Activated naive CD4-positive, alpha-beta T cell treated with anti-CD3 and anti-CD28 coated beads, Interleukin-2, amount 50 U/mL, for 16 hours (primary cell): ENCODE measurements at regions not wholly inside any gene's neighbourhood (a gene's known extent, or its start where the extent isn't known, plus 50 kb on each side); places are given as distances from the start of the nearest gene placed in this dataset.
"Not testable (repeated sequence)": the region's sequence is repeated elsewhere in the genome, so short reads cannot be mapped to it uniquely, and the experiment has no call there.

Experiments used
- DNase-seq: peaks from one replicate; pipeline ENCODE4 v3.0.0-alpha.2; 2020

DNA sequence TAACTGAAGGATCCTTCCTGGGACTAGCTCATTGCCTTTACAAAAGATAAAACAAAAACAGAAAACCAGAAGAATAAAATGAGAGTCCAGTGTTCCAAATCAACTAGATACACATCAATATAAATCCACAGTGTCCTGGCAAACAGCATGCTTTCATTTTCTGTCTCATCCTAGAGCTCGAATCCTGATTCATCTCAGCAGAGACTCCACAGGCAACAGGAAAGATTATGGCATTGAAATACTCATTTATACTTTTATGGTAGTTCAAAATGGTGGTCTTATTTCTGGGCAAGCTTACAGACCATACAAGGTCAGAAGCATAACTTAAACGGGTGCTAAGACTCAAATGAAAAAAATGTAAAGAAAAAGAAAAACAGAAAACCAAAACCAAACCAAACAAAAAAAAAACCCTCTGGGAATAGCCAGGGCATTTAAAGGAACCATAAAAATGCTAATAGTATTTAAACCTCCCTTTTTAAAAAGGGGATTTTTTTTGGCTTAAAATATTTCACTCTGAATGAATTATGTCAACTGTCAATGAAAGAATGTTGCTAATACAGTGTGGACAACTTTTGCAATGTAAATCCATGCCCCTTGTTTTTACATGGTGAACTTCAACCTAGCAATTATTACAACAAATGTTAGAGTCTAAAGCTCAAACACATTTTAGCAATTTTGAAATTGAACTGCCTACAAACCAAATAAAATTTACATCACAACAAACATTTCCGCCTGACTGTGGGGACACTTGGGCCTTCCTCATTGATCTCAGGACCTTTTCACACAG lies 57.9 kb downstream of the GPR101 start:
- no peak for DNase-seq

DNA sequence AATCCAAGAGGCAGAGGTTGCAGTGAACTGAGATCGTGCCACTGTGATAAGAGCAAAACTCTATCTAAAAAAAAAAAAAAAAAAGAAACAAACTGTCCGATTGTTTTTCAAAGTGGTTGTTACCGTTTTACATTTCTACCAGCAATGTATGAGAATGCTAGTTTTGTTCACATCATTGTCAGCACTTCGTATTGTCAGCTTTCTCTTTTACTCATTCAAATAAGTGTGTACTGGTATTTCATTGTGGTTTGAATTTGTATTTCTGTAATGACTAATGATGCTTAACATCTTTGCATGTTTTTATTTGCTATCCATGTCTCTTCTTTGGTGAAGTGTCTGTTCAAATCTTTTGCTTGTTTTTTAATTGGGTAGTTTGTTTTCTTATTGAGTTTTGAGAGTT lies 65.8 kb downstream of the GPR101 start:
- DNase-seq, result no peak

DNA sequence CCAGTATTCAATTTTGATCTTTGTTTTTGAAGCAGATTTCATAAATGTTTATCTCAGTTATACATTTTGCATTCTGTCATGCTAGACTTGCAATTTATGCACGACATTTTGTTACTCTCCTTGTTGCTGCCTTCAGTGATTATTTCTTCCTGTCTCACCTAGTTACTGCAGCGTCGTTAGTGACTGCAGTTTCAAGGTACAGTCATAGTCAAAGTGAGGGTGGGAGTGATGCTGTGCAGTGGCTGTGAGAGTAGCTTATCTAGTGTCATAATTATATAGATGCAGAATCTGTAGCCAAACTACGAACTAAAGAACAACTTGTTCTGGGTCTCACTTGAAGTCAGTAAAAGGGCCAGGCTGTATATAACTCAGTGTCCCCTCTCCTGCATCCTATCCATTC lies 69.8 kb downstream of the GPR101 start:
- DNase-seq, result no peak

DNA sequence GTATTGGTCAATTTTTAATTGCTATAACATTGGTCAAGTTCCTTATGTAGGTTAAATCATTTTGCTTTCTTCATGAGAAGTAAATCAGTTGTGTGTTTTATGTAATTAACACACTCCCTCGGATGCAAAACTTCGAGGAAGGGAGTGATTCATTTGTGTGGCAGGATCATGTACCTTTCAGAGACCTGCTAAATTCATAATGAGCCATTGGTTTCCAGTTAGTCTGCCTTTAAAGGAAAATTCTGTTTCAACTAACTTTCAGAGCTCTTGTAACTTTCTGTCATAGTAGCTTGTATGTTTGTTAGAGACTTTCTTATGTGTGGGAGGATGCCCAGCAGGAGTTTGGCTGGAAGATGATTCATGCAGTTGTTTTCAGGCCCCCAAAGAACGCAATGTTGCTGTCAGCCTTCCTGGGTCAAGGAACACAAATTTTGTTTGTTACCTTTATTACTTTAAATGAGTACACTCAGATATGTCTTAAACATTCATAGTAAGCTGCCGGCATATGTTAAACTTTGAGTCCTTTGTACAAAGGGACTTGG lies 72.1 kb downstream of the GPR101 start:
- no peak for DNase-seq

DNA sequence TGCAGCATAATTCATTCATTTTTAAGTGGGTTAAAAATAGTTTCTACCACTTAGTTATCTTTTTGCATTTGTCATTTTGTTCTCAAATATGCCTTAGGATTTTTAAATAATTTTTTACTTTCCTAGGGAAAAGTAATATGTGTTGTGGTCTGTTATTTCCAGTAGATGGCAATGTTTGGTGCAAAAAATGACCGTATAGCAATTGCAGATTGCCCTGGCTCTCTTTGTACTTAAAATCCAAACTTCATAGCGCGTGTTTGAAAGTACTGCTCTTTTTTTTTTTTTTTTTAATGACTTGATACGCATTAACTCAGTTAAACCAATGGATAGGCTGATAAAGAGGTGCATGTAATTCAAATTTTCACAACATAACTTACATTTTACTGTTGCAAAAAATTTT lies 74.4 kb upstream of the RBMX start:
- DNase-seq, result no peak

DNA sequence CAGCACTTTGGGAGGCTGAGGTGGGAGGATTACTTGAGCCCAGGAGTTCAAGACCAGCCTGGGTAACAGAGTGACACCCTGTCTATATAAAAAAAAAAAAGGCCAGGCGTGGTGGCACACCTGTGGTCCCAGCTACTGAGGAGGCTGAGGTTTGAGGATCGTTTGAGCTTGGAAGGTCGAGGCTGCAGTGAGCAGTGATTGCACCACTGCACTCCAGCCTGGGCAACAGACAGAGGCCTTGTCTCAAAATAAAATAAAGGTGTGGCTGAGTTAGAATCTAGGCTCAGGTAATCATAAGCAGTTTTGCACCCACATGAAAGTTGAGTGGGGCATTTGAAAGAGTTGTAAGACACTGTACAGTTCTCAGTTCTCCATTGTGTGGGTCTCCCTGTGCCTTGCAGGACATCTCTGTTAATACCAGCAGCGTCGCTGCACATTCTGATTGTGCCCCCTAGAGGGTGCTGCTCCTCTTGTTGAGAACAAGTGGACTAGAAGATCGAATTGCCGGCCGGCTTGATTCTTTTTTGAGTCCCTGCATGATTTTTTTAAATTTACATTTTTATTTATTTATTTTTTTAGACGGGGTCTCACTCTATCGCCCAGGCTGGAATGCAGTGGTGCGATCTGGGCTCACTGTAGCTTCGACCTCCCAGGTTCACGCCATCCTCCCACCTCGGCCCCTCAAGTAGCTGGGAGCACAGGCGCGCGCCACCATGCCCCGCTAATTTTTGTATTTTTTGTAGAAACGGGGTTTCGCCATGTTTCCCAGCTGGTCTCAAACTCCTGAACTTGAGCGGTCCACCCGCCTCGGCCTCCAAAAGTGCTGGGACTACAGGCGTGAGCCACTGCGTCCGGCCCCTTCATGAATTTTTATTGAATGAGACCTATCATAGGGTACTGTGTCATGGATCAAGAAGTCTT lies 73.6 kb upstream of the RBMX start:
- DNase-seq, result peak; percentile 54

DNA sequence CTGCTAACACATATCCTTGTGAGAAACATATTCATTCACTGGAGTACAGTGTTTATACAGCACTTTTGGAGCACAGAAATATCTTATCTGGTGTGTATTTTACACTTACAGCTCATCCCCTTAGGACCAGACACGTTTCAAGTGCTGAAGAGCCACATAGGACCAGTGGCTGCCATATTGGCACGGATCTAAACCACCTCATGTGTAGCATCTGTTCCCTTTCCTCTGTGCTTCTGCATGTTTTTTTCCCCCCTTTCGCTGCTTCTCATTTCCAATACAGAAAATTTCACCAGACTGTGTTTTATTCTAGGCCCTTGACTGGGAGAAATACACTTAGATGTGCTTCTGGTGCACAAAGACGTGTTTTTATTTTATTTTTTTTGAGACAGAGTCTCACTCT lies 69.7 kb upstream of the RBMX start:
- DNase-seq, result no peak

DNA sequence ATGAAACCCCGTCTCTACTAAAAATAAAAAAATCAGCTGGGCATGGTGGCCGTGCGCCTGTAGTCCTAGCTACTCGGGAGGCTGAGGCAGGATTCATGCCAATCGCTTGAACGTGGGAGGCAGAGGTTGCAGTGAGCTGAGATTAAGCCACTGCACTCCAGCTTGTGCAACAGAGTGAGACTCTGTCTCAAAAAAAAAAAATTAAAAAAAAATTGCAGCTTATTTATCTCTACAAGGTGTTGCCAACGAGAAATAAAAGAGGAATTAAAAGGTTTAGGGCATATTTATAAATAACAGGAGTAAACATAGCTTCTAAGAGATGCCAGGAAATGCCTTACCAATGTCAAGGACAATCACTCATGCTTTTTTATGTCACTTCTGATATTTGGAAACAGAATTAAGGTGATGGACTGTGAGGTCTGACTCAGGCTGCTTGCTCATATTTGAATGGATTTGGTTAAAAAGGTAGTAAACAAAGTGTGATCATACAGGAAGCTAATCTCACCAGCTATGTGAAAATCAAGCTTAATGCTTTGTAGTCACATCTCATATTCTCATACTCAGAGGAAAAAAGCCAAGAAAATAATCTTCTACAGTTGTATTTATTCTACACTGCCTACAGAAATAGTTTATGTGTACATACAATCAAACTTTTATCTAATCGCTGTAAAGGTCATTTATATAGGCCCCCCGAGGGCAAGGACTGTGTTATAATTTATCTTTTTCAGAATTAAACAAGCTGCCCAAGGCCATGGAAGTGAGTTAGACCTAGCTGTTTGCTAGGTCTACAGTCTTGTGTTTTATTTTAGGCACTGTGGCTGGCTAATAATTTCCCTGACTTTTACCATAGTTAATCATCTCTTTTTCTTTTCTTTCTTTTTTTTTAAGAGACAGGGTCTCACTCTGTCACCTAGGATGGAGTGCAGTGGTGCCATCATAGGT lies 61.1 kb upstream of the RBMX start:
- DNase-seq, result no peak

DNA sequence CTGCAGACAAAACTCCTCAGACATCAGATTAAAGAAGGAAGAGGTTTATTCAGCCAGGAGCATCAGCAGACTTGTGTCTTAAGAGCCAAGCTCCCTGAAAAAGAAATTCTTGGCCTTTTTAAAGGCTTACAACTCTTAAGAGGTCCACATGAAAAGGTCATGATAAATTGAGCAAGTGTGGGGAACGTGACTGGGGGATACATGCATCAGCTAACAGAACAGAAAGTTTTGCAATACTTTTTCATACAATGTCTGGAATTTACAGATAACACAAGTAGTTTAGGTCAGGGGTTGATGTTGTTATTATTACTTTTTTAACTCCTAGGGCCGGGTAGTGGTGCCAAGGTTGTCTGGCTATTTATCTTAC lies 55.6 kb upstream of the RBMX start:
- no peak for DNase-seq

DNA sequence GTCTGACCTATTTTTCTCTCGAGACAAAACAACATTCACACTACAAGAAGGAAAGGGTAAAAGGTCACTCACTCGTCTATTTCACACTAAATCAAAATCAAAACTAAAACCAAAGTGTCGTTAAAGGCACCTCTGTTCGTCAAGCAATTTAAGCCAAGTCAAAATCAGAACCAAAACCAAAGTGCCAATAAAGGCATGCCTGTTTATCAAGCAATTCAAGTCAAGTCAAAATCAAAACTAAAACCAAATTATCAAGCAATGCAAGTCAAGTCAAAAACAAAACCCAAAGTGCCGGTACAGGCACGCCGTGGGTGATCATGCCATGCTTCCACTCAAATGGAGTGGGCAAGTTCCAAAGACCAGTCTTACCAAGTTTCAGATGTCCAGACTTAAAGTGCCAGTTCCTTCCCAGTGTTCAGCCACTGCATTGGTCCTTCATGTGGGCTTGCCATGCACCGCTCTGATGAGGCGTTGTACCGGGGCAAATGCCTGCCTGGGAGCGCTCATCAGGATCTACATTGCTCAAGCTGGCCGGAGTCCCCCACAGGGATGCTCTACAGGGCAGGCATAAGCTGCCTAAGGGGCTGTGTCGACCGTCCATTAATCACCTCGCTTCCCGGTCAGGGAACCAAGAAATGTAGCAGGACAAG lies 55.1 kb upstream of the RBMX start:
- DNase-seq, result not testable (repeated sequence)

DNA sequence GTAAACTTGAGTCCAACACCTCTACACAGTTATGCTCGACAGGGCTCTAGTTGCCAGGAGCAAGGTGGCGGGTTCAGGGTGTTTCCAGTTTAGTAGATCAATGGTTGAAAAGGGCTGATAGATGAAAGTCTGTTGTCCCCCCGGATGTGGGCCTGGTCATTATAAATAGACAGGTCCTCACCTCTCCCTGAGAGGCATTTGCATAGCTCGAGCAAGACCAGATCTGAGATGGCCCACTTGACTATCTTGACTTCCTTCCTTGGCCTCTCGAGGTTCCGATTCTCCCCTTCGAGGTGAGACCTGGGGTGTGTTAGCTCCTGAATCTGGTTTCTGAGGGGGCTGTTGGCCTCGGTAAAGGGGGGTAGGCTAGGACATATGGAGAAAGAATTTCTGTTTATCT lies 54.1 kb upstream of the RBMX start:
- DNase-seq, result not testable (repeated sequence)

DNA sequence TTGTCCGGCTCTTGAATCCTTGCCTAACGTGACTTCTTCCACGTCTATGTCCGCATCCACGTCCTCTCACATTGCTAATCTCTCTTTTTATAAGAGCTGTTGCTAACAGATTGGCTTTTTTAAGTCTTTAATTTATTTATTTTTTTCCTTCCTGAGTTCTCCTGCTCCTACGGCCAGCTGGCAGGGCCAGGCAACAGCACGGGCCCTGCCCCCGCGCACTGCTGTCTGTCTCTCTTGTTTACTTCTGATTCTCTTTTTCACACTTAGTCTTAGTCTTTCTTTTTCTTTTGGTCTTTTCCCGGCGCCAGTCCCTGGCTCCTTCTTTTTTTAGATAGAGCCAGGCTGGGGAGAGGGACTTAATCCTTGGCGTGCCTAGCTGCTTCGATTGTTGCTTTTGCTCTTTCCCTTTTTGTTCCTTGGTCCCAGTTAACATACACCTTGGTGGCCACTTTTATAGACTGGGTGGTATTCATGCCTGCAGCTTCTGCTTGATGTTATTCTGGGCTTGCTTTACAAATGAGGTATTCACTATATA lies 53.2 kb upstream of the RBMX start:
- no peak for DNase-seq

DNA sequence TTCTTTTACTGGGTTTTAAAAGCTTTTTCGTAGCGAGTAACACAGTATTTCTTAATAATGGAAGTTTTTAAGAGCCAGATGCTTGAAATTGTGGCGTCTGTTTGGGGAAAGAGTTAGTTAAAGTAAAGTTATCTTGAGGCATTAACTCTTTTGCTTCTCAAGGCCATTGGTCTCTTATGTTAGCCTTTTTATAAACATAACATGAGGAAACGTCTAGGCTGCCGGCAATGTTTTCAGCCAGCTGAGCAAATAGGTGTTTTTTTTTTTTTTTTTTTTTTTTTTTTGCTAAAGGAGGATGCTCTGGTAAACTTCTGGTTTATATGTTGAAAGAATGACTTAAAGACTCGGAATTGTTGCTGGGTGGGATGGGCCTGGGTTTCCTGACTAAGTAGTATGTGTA lies 51.1 kb upstream of the RBMX start:
- DNase-seq, result no peak
